Caco-2 (cell line): ENCODE measurements at regions not wholly inside any gene's neighbourhood (a gene's known extent, or its start where the extent isn't known, plus 50 kb on each side); places are given as distances from the start of the nearest gene placed in this dataset.

Source experiments
- BruUV-seq: library from RNA; stranded (reverse); fragments of 400-500 nt; replicated peaks from 2 replicates; lab custom pipeline; 2021; lab: Mats Ljungman, UMichigan
- CTCF ChIA-PET: fragments of 300-600 bp; sonication (Branson Sonifier 250); formaldehyde crosslinking; loops from one replicate; lab custom pipeline; 2022; ENCODE audit warnings: antibody characterized with exemption; lab: Charles Lee
- POLR2A ChIA-PET: fragments of 300-600 bp; sonication (Branson Sonifier 250); formaldehyde crosslinking; loops from one replicate; lab custom pipeline; 2022; ENCODE audit warnings: antibody characterized with exemption; lab: Charles Lee
- DNase-seq, 2 experiments: peaks; one replicate each; pipeline versions ENCODE4 v3.0.0 to v3.0.0-alpha.2; 2020 to 2022
- H3K27me3 ChIP-seq: replicated peaks from 2 replicates; pipeline ENCODE4 v1.6.0; 2011; ENCODE audit warnings: low read length; ENCODE audit not compliant: control insufficient read depth, insufficient read depth
- H3K36me3 ChIP-seq: 2 replicates; pipeline ENCODE4 v1.5.1; 2011; ENCODE audit warnings: low read length; ENCODE audit not compliant: control insufficient read depth, insufficient read depth
- H3K4me1 ChIP-seq: fragments of 250-450 bp; sonication (Bioruptor Pico); 2 replicates; pipeline ENCODE4 v1.5.1; 2020; ENCODE audit warnings: mild to moderate bottlenecking
- H3K4me3 ChIP-seq: 2 replicates; pipeline ENCODE4 v1.5.1; 2011; ENCODE audit warnings: low read depth, mild to moderate bottlenecking, control low read depth, low read length
- H3K9me3 ChIP-seq: fragments of 250-450 bp; sonication (Bioruptor Pico); 2 replicates; pipeline ENCODE4 v1.5.1; 2020; ENCODE audit warnings: mild to moderate bottlenecking, moderate library complexity
- H3K27ac Mint-ChIP-seq: one replicate; pipeline ENCODE4 v1.8.0; 2022; ENCODE audit warnings: mixed read lengths; ENCODE audit not compliant: unreplicated experiment
- H3K27me3 Mint-ChIP-seq: one replicate; pipeline ENCODE4 v1.8.0; 2022; ENCODE audit warnings: mixed read lengths; ENCODE audit not compliant: insufficient read depth, unreplicated experiment
- H3K36me3 Mint-ChIP-seq: one replicate; pipeline ENCODE4 v1.8.0; 2022; ENCODE audit warnings: mild to moderate bottlenecking, mixed read lengths; ENCODE audit not compliant: insufficient read depth, unreplicated experiment
- H3K4me1 Mint-ChIP-seq: one replicate; pipeline ENCODE4 v1.8.0; 2022; ENCODE audit warnings: low read depth, mixed read lengths; ENCODE audit not compliant: unreplicated experiment
- H3K4me3 Mint-ChIP-seq: one replicate; pipeline ENCODE4 v1.8.0; 2022; ENCODE audit warnings: mild to moderate bottlenecking, moderate library complexity, mixed read lengths; ENCODE audit not compliant: unreplicated experiment
- H3K9me3 Mint-ChIP-seq: one replicate; pipeline ENCODE4 v1.8.0; 2022; ENCODE audit warnings: mixed read lengths; ENCODE audit not compliant: unreplicated experiment
- intact Hi-C: fragments of 100-400 bp; cut with micrococcal nuclease; formaldehyde crosslinking; loops from one replicate; pipeline ENCODE4 v1.10.0; 2022; ENCODE audit not compliant: unreplicated experiment
- TF ChIP-seq, protein P1 (sequence below), 2 experiments: fragments of 200-600 bp in 1 of 2; IDR thresholded peaks; 1 replicate in 1 of 2; 2 replicates in 1 of 2; pipeline versions ENCODE4 v1.5.1 to v1.8.0; 2011 to 2022; ENCODE audit warnings: antibody characterized with exemption in 1 of 2, control low read depth in 1 of 2, inconsistent platforms in 1 of 2, low read depth in 1 of 2, low read length in 1 of 2, mild to moderate bottlenecking in 1 of 2, moderate library complexity in 1 of 2; ENCODE audit not compliant: insufficient read depth in 1 of 2, severe bottlenecking in 1 of 2, unreplicated experiment in 1 of 2

DNA sequence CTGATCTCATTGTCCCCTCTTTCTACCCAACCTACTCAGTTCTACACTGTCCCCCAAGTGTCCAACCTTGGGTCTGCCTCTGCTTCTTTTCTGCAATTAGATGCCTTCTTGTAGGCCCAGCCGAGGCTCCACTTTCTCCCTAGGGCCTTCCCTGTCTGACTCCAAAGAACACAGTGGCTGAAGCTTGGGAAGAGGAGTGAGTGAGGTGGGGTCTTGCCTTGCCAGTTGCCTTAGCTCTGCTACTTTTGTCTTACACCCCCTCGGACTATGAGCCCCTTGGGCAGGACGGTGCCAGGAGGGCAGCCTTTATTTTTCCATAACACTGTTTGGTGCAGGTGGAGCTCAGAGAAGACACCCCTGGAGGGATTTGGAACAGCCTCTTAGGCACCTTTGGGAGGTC is 345.1 kb downstream of the CYP26B1 start:
- no TSS peak for BruUV-seq
- ChIA-PET CTCF (interaction anchor here (1.2 kb wide), 2 partner anchors 20 to 348 kb away, joined by 3 to 5 read pairs; no protein-coding TSS in a partner anchor), POLR2A (no interaction called here)
- no peak for DNase-seq
- Mint-ChIP-seq H3K4me3 (no peak overlapping the region), H3K27me3 (no peaks in the 10 kb centered on the region), H3K27ac (no peak overlapping the region), H3K4me1 (peaks cover 10% of the 10 kb centered on the region), H3K9me3 (no peaks in the 10 kb centered on the region), H3K36me3 (no peaks in the 10 kb centered on the region)
- no peaks in the 10 kb centered on the region for H3K27me3 ChIP-seq
- TF ChIP-seq, protein P1, sequence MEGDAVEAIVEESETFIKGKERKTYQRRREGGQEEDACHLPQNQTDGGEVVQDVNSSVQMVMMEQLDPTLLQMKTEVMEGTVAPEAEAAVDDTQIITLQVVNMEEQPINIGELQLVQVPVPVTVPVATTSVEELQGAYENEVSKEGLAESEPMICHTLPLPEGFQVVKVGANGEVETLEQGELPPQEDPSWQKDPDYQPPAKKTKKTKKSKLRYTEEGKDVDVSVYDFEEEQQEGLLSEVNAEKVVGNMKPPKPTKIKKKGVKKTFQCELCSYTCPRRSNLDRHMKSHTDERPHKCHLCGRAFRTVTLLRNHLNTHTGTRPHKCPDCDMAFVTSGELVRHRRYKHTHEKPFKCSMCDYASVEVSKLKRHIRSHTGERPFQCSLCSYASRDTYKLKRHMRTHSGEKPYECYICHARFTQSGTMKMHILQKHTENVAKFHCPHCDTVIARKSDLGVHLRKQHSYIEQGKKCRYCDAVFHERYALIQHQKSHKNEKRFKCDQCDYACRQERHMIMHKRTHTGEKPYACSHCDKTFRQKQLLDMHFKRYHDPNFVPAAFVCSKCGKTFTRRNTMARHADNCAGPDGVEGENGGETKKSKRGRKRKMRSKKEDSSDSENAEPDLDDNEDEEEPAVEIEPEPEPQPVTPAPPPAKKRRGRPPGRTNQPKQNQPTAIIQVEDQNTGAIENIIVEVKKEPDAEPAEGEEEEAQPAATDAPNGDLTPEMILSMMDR (IDR thresholded peaks at IDR 0.05; ENCODE audit: insufficient read depth in 1 of 2, low read depth in 1 of 2, low read length in 1 of 2, severe bottlenecking in 1 of 2, unreplicated experiment in 1 of 2) = no peak
- H3K9me3 ChIP-seq = no peaks in the 10 kb centered on the region
- no peaks in the 10 kb centered on the region for H3K36me3 ChIP-seq
- H3K4me3 ChIP-seq = no peak overlapping the region
- H3K4me1 ChIP-seq = no peaks in the 10 kb centered on the region
- intact Hi-C loops = loop anchor here (2.0 to 10.0 kb wide), 2 partner anchors 192 to 348 kb away; no protein-coding TSS in a partner anchor

DNA sequence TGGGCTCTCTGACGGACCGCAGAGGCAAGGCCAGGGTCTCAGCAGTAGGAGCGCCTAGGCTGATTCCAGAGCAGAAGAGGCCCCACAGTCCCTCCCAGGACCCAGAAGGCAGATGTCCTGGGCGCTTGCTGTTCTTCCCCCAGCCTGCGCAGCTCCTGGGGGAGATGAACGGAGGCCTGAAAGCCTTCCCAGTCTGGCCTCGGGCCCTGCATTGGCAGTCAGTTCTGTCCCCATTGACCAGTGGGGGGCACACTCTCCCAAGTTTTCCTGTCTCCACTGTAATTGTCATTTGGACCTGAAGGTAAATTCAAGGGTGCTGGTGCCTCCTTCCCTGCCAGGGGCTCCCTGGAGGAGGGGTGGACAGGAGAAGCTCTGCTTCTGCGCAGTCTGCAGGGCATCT is 345.7 kb downstream of the CYP26B1 start:
- Mint-ChIP-seq H3K27ac (no peak overlapping the region), H3K27me3 (no peaks in the 10 kb centered on the region), H3K4me3 (no peak overlapping the region), H3K36me3 (no peaks in the 10 kb centered on the region), H3K9me3 (no peaks in the 10 kb centered on the region), H3K4me1 (peaks cover 15% of the 10 kb centered on the region)
- BruUV-seq = no TSS peak
- DNase-seq = peak in 1 of 2 experiments; percentile 66
- no peak overlapping the region for H3K4me3 ChIP-seq
- no peaks in the 10 kb centered on the region for H3K4me1 ChIP-seq
- ChIA-PET POLR2A (interaction anchor here (0.6 kb wide), 1 partner anchor 210 kb away, joined by 6 read pairs; no protein-coding TSS in a partner anchor), CTCF (interaction anchor here (1.2 kb wide), 2 partner anchors 19 to 348 kb away, joined by 3 to 5 read pairs; no protein-coding TSS in a partner anchor)
- no peaks in the 10 kb centered on the region for H3K9me3 ChIP-seq
- no peaks in the 10 kb centered on the region for H3K36me3 ChIP-seq
- intact Hi-C loops = loop anchor here (2.0 to 10.0 kb wide), 2 partner anchors 193 to 349 kb away; no protein-coding TSS in a partner anchor
- H3K27me3 ChIP-seq = no peaks in the 10 kb centered on the region
- TF ChIP-seq, protein P1 (IDR thresholded peaks at IDR 0.05; ENCODE audit: insufficient read depth in 1 of 2, low read depth in 1 of 2, low read length in 1 of 2, severe bottlenecking in 1 of 2, unreplicated experiment in 1 of 2) = peak; percentile 52 to 53

DNA sequence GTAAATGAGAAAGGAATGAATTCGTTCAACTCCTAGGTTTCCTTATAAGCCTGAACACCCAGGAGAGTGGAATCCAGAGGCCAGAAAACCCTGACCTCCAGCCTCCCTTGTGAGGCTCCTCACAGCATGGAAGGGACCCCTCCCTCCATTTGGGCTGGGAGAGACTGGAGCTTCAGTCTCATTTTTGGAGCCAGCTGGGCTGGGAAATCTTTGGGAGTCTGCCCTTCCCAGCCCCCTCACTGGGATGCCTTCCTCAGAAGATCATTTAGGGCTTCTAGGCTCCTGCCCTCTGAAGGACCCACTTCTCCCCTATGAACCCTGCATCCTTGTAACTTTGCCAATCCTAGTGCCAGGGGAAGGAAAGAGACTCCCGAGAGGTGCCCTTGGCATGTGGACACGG is 346.1 kb downstream of the CYP26B1 start:
- no peak for DNase-seq
- ChIA-PET POLR2A (interaction anchor here (0.6 kb wide), 1 partner anchor 209 kb away, joined by 6 read pairs; no protein-coding TSS in a partner anchor), CTCF (interaction anchor here (1.2 kb wide), 2 partner anchors 19 to 349 kb away, joined by 3 to 5 read pairs; no protein-coding TSS in a partner anchor)
- intact Hi-C loops = loop anchor here (10.0 kb wide), 1 partner anchor 193 kb away; no protein-coding TSS in a partner anchor
- TF ChIP-seq, protein P1 (IDR thresholded peaks at IDR 0.05; ENCODE audit: insufficient read depth in 1 of 2, low read depth in 1 of 2, low read length in 1 of 2, severe bottlenecking in 1 of 2, unreplicated experiment in 1 of 2) = no peak
- H3K4me1 ChIP-seq = peaks cover 1% of the 10 kb centered on the region
- Mint-ChIP-seq H3K4me1 (peaks cover 17% of the 10 kb centered on the region), H3K36me3 (no peaks in the 10 kb centered on the region), H3K27ac (no peak overlapping the region), H3K4me3 (no peak overlapping the region), H3K9me3 (no peaks in the 10 kb centered on the region), H3K27me3 (no peaks in the 10 kb centered on the region)
- no peaks in the 10 kb centered on the region for H3K27me3 ChIP-seq
- BruUV-seq = no TSS peak
- H3K9me3 ChIP-seq = no peaks in the 10 kb centered on the region
- no peak overlapping the region for H3K4me3 ChIP-seq
- H3K36me3 ChIP-seq = no peaks in the 10 kb centered on the region
